GM18868 (cell line): ENCODE measurements at regions not wholly inside any gene's neighbourhood (a gene's known extent, or its start where the extent isn't known, plus 50 kb on each side); places are given as distances from the start of the nearest gene placed in this dataset.
"Not testable (repeated sequence)": the region's sequence is repeated elsewhere in the genome, so short reads cannot be mapped to it uniquely, and the experiment has no call there.

Source experiments
- ATAC-seq: cut with Tn5 transposase; IDR thresholded peaks from one replicate; pipeline ENCODE4 v1.9.1; 2021; ENCODE audit warnings: mild to moderate bottlenecking, moderate library complexity; ENCODE audit not compliant: unreplicated experiment

GRCh38 chr21:17051054-17051453, 461.8 kb upstream of the CXADR start:
- ATAC-seq: no peak

DNA sequence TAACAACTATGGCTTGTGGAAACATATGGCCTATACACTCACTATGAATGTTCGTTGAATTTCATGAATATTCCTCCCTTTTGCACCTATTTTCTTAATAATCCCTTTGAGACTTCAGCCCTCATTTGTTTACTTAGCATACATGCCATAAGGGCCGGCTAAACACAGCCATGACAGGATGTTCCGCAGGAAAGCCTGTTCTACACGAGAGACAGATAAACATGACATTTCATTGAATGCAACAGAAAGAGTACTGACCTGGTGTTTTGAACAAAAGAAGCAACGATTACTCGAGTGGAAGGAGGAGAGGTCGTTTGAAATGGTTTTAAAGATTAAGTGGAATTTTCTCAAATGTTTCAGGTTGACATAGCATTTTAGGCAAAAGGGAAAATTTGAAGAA, 459.5 kb upstream of the CXADR start:
- no peak for ATAC-seq

- ATAC-seq: no peak
These were observed 452.9 kb upstream of the CXADR start for GRCh38 chr21:17059936-17060335.

- no peak for ATAC-seq
These were observed 446.8 kb upstream of the CXADR start for GRCh38 chr21:17066006-17066405.

GRCh38 chr21:17071093-17071492, 441.8 kb upstream of the CXADR start:
- no peak for ATAC-seq

DNA sequence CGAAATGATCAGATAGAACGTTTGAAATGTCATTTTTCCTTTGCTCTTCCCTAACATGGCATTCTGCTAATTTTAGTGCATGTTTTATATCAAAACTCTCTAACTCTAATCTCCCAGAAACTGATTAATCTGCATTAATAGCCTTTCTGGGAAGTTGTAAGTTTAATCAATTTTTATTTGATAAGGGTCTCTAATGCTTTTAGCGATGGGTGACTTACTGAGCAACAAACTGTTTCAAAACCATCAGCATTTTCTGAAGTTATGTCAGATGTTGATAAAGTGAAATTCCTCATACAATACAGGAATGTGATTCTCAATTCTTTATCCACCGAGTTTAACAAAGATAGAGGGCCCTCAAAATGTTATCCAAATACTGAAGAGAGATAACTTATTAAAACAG, 431.6 kb upstream of the CXADR start:
- ATAC-seq: no peak

GRCh38 chr21:17082843-17083483, 429.9 kb upstream of the CXADR start:
- ATAC-seq: no peak

DNA sequence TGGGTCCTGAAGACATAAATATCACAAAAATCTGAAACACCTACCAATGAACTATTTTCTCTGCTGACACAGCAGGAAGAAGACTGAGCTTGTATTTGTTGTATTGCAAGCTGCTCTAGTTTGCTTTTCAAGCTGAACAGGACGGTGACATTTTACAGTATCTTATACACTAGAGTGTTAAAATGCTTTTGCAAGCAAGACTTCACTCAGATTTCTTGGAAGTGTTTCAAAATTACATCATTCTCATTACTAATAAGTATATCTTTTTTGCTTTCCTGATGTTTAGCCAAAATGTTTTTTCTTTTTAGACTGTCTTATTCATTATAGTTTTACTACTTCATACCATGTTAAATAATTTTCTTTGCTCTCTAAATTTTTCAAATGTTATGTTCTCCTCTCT, 427.1 kb upstream of the CXADR start:
- ATAC-seq: no peak

- ATAC-seq: no peak
These were observed 424.3 kb upstream of the CXADR start for GRCh38 chr21:17088500-17088899.

DNA sequence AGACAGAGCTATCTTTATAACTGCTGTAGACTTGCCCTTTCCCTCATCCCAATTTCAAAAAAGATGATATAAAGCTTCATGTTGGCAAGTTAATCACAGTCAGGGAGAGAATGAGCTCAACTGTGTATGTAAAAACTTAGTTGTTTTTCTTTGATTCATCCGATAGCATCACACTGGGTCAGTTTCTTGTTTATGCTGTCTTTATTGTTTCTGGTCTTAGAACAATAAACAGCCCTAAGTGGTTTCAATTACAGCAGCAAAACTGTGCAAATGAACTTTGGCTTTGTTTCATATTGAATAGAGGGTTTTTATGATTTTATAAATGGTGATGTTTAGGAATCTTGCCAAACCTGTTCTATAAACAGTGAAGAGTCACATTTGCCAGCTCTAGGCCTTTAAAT, 423.8 kb upstream of the CXADR start:
- no peak for ATAC-seq

DNA sequence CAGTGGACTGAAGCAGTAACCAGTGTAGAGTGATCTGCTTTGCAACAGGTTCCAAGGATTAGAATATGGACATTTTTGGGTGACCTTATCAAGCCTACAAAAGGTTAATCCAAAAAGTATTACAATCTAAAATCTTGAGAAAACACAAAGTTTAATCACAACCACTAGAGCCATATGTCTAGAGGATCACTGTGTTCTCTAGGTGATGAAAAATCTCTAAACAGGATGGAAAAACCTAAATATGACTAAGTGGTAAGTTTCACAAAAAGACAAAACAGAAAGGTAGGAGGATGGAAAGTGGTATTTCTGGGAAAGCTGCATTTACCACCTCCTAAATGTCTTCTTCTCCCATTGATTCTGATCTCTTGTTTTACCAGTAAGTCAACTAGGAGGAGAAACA, 411.1 kb upstream of the CXADR start:
- ATAC-seq: no peak

- no peak for ATAC-seq
These were observed 406.9 kb upstream of the CXADR start for GRCh38 chr21:17105932-17106331.

DNA sequence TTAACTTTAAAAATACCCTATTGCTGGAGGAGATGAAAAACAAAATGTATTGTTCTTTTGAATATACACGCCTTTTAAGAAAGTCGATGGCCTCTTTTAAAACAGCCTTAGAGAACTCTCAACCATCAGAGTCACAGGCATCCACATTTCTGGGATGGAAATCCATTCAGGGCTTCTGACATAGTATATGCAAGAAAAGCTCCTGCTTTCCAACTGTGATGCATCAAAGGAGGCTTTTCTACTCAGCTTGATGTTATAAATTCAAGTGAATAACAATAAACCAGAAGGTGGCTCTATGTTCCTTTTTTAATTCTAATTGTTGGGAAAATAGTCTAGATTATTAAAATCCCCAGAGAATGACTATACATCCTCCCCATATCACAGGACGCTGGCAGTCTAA, 398.8 kb upstream of the CXADR start:
- no peak for ATAC-seq

- no peak for ATAC-seq
These were observed 394.0 kb upstream of the CXADR start for GRCh38 chr21:17118638-17119384.

GRCh38 chr21:17119466-17120297, 393.2 kb upstream of the CXADR start:
- no peak for ATAC-seq

DNA sequence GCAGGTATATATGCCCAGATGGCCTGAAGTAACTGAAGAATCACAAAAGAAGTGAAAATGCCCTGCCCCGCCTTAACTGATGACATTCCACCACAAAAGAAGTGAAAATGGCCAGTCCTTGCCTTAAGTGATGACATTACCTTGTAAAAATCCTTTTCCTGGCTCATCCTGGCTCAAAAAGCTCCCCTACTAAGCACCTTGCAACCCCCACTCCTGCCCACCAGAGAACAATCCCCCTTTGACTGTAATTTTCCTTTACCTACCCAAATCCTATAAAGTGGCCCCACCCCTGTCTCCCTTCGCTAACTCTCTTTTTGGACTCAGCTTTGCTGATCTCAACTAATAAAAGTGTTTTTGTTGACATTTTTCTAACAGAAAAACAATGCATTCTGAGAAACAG, 385.4 kb upstream of the CXADR start:
- ATAC-seq: not testable (repeated sequence)

GRCh38 chr21:17128132-17128531, 384.7 kb upstream of the CXADR start:
- no peak for ATAC-seq

DNA sequence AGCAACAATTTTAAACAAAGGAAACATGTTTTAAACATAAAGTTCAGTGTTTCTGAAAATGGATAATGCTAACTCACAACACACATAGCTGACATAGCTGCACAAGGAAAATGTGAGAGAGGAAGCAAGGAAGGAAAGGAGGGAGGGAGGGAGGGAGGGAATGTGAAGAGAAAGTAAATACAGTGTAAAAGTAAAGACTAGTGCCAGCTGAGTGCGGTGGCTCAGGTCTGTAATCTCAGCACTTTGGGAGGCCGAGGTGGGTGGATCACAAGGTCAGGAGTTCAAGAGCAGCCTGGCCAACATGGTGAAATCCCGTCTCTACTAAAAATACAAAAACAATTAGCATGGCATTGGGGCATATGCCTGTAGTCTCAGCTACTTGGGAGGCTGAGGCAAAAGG, 373.7 kb upstream of the CXADR start:
- ATAC-seq: not testable (repeated sequence)

GRCh38 chr21:17139696-17140095, 373.1 kb upstream of the CXADR start:
- peak; percentile 61 for ATAC-seq

GRCh38 chr21:17146426-17146825, 366.4 kb upstream of the CXADR start:
- ATAC-seq: no peak

DNA sequence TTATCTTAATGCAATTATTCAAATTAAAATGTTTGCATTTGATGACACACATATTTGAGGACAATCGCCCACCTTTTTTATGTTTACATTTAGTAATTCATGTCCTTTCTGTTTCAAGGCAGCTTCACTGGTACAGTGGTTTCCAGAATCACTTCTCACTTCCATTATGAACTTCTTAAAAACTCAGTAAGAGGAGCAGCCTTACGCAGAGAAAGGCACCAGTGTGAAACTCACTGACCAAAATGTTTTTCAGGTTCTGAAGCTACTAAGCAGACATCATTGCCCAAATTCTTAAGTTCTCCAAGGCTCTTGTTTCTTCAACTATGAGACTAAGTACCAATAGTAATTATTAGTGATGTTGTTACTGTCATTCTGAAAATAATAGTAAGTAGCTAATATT, 353.1 kb upstream of the CXADR start:
- no peak for ATAC-seq

- ATAC-seq: no peak
These were observed 327.2 kb upstream of the CXADR start for GRCh38 chr21:17185674-17186073.
